GM12891 (cell line): ENCODE measurements at regions not wholly inside any gene's neighbourhood (a gene's known extent, or its start where the extent isn't known, plus 50 kb on each side); places are given as distances from the start of the nearest gene placed in this dataset.

ENCODE experiments used
- POLR2A ChIP-seq: IDR thresholded peaks from 2 replicates; pipeline ENCODE4 v1.6.1; 2011; ENCODE audit warnings: low read depth, low read length, control low read depth
- SPI1 ChIP-seq: IDR thresholded peaks from 2 replicates; pipeline ENCODE4 v1.6.1; 2011; ENCODE audit warnings: low read depth, low read length, control low read depth

GRCh38 chr5:110925398-110925797 lies 146.1 kb upstream of the TSLP start:
- TF ChIP-seq SPI1 (no peak), POLR2A (no peak)
